ENCODE measurements at regions not wholly inside any gene's neighbourhood (a gene's known extent, or its start where the extent isn't known, plus 50 kb on each side); places are given as distances from the start of the nearest gene placed in this dataset.

- DNase-seq (ENCODE audit: low read depth), result no peak
Observed at GRCh38 chr14:51473808-51474565, 177.7 kb upstream of the FRMD6 start.

- DNase-seq (ENCODE audit: low read depth), result no peak
Observed at GRCh38 chr14:51474854-51475253, 176.9 kb upstream of the FRMD6 start.

GRCh38 chr14:51478175-51478621 is 173.5 kb upstream of the FRMD6 start:
- DNase-seq (ENCODE audit: low read depth), result no peak

GRCh38 chr14:51479584-51480325 is 172.0 kb upstream of the FRMD6 start:
- no peak for DNase-seq (ENCODE audit: low read depth)

GRCh38 chr14:51481643-51482042 is 170.1 kb upstream of the FRMD6 start:
- no peak for DNase-seq (ENCODE audit: low read depth)

GRCh38 chr14:51482102-51482501 is 169.6 kb upstream of the FRMD6 start:
- DNase-seq (ENCODE audit: low read depth), result no peak

- DNase-seq (ENCODE audit: low read depth), result no peak
Observed at GRCh38 chr14:51484485-51484884, 167.2 kb upstream of the FRMD6 start.

GRCh38 chr14:51485733-51486132 is 166.0 kb upstream of the FRMD6 start:
- DNase-seq (ENCODE audit: low read depth), result no peak

GRCh38 chr14:51487848-51488247 is 163.9 kb upstream of the FRMD6 start:
- no peak for DNase-seq (ENCODE audit: low read depth)

GRCh38 chr14:51488569-51489220 is 163.0 kb upstream of the FRMD6 start:
- no peak for DNase-seq (ENCODE audit: low read depth)

GRCh38 chr14:51490205-51490604 is 161.5 kb upstream of the FRMD6 start:
- no peak for DNase-seq (ENCODE audit: low read depth)

- DNase-seq (ENCODE audit: low read depth), result no peak
Observed at GRCh38 chr14:51491036-51491545, 160.6 kb upstream of the FRMD6 start.

GRCh38 chr14:51491776-51492175 is 159.9 kb upstream of the FRMD6 start:
- no peak for DNase-seq (ENCODE audit: low read depth)

- no peak for DNase-seq (ENCODE audit: low read depth)
Observed at GRCh38 chr14:51495319-51495718, 156.4 kb upstream of the FRMD6 start.

- no peak for DNase-seq (ENCODE audit: low read depth)
Observed at GRCh38 chr14:51498411-51499227, 153.1 kb upstream of the FRMD6 start.

- DNase-seq (ENCODE audit: low read depth), result no peak
Observed at GRCh38 chr14:51500776-51501175, 150.9 kb upstream of the FRMD6 start.

- no peak for DNase-seq (ENCODE audit: low read depth)
Observed at GRCh38 chr14:51501746-51502145, 150.0 kb upstream of the FRMD6 start.

GRCh38 chr14:51504669-51505068 is 147.0 kb upstream of the FRMD6 start:
- DNase-seq (ENCODE audit: low read depth), result no peak

GRCh38 chr14:51507511-51507905 is 144.2 kb upstream of the FRMD6 start:
- DNase-seq (ENCODE audit: low read depth), result no peak

- DNase-seq (ENCODE audit: low read depth), result no peak
Observed at GRCh38 chr14:51507906-51508511, 143.7 kb upstream of the FRMD6 start.

- DNase-seq (ENCODE audit: low read depth), result no peak
Observed at GRCh38 chr14:51511265-51511664, 140.4 kb upstream of the FRMD6 start.

Data from stimulated activated CD8-positive, alpha-beta memory T cell treated with anti-CD3 and anti-CD28 coated beads, Interleukin-4, amount 100 ng/mL, for 24 hours (primary cell).